Mesothelial cell of epicardium (in vitro differentiated cells): ENCODE measurements at regions not wholly inside any gene's neighbourhood (a gene's known extent, or its start where the extent isn't known, plus 50 kb on each side); places are given as distances from the start of the nearest gene placed in this dataset.

Experiments used
- DNase-seq, 2 experiments: peaks; one replicate each; pipeline ENCODE4 v3.0.0; 2021; ENCODE audit warnings: low spot score in 2 of 2; ENCODE audit not compliant: unreplicated experiment in 2 of 2
- H3K27ac Mint-ChIP-seq: 2 replicates; pipeline ENCODE4 v1.8.0; 2021; ENCODE audit warnings: mixed read lengths
- H3K27me3 Mint-ChIP-seq: 2 replicates; pipeline ENCODE4 v1.8.0; 2021; ENCODE audit warnings: low read depth, mixed read lengths
- H3K36me3 Mint-ChIP-seq: 2 replicates; pipeline ENCODE4 v1.8.0; 2021; ENCODE audit warnings: mixed read lengths
- H3K4me1 Mint-ChIP-seq: 2 replicates; pipeline ENCODE4 v1.8.0; 2021; ENCODE audit warnings: mixed read lengths
- H3K4me3 Mint-ChIP-seq: 2 replicates; pipeline ENCODE4 v1.8.0; 2021; ENCODE audit warnings: mild to moderate bottlenecking, moderate library complexity, mixed read lengths
- H3K9me3 Mint-ChIP-seq: 2 replicates; pipeline ENCODE4 v1.8.0; 2021; ENCODE audit warnings: mixed read lengths
- CTCF ChIP-seq: fragments of 200-600 bp; sonication (generic); IDR thresholded peaks from one replicate; pipeline ENCODE4 v1.5.0; 2021; ENCODE audit warnings: antibody characterized with exemption; ENCODE audit not compliant: unreplicated experiment

GRCh38 chr15:31839388-31839787 lies 190.9 kb upstream of the CHRNA7 start:
- DNase-seq: no peak
- no peak overlapping the region for H3K27ac Mint-ChIP-seq
- H3K4me3 Mint-ChIP-seq: no peak overlapping the region
- H3K4me1 Mint-ChIP-seq: no peaks in the 10 kb centered on the region
- no peaks in the 10 kb centered on the region for H3K36me3 Mint-ChIP-seq
- no peak for TF ChIP-seq CTCF
- no peaks in the 10 kb centered on the region for H3K9me3 Mint-ChIP-seq
- peaks cover 6% of the 10 kb centered on the region for H3K27me3 Mint-ChIP-seq

- no peak for TF ChIP-seq CTCF
- Mint-ChIP-seq H3K9me3 (no peaks in the 10 kb centered on the region), H3K36me3 (no peaks in the 10 kb centered on the region), H3K27me3 (peaks cover 6% of the 10 kb centered on the region), H3K27ac (no peak overlapping the region), H3K4me1 (no peaks in the 10 kb centered on the region), H3K4me3 (no peak overlapping the region)
- DNase-seq: no peak
Measured at GRCh38 chr15:31840849-31841476, 189.4 kb upstream of the CHRNA7 start.

- no peaks in the 10 kb centered on the region for H3K4me1 Mint-ChIP-seq
- H3K9me3 Mint-ChIP-seq: no peaks in the 10 kb centered on the region
- no peak for TF ChIP-seq CTCF
- no peak overlapping the region for H3K27ac Mint-ChIP-seq
- H3K4me3 Mint-ChIP-seq: no peak overlapping the region
- H3K27me3 Mint-ChIP-seq: peaks cover 5% of the 10 kb centered on the region
- no peak for DNase-seq
- H3K36me3 Mint-ChIP-seq: no peaks in the 10 kb centered on the region
Measured at GRCh38 chr15:31842532-31843195, 187.7 kb upstream of the CHRNA7 start.

- DNase-seq: no peak
- Mint-ChIP-seq H3K4me3 (no peak overlapping the region), H3K4me1 (no peaks in the 10 kb centered on the region), H3K27ac (no peak overlapping the region), H3K36me3 (no peaks in the 10 kb centered on the region), H3K27me3 (peaks cover 4% of the 10 kb centered on the region), H3K9me3 (no peaks in the 10 kb centered on the region)
- no peak for TF ChIP-seq CTCF
Measured at GRCh38 chr15:31843426-31844055, 186.8 kb upstream of the CHRNA7 start.

- H3K9me3 Mint-ChIP-seq: peaks cover 13% of the 10 kb centered on the region
- no peak for DNase-seq
- no peak overlapping the region for H3K4me3 Mint-ChIP-seq
- no peak overlapping the region for H3K27ac Mint-ChIP-seq
- no peaks in the 10 kb centered on the region for H3K4me1 Mint-ChIP-seq
- H3K36me3 Mint-ChIP-seq: no peaks in the 10 kb centered on the region
- H3K27me3 Mint-ChIP-seq: peaks cover 4% of the 10 kb centered on the region
- no peak for TF ChIP-seq CTCF
Measured at GRCh38 chr15:31845791-31846190, 184.5 kb upstream of the CHRNA7 start.
